ENCODE measurements at regions not wholly inside any gene's neighbourhood (a gene's known extent, or its start where the extent isn't known, plus 50 kb on each side); places are given as distances from the start of the nearest gene placed in this dataset.

- Histone ChIP-seq H2BK120ac (replicated peaks; ENCODE audit: low read depth, low read length) (no peak overlapping the region), H3K27ac (ENCODE audit: low read depth, low read length) (no peak overlapping the region), H2AK5ac (ENCODE audit: low read depth, low read length) (no peak overlapping the region), H2BK20ac (ENCODE audit: low read length) (no peak overlapping the region), H3K9me3 (ENCODE audit: insufficient read depth in 2 of 2, low read depth in 1 of 2, low read length in 1 of 2) (no peaks in the 10 kb centered on the region), H3K9ac (replicated peaks in 1 of 4; ENCODE audit: extremely low read depth in 1 of 4, low read depth in 3 of 4, low read length in 3 of 4) (no peak overlapping the region), H3K79me1 (ENCODE audit: low read depth, low read length) (no peaks in the 10 kb centered on the region), H3K36me3 (ENCODE audit: control insufficient read depth in 2 of 4, insufficient read depth in 4 of 4, low read length in 3 of 4) (no peaks in the 10 kb centered on the region), H3K4me3 (ENCODE audit: extremely low read depth in 1 of 4, insufficient read depth in 2 of 4, low read depth in 3 of 4, low read length in 4 of 4) (no peak overlapping the region), H3K27me3 (replicated peaks in 1 of 4; ENCODE audit: control insufficient read depth in 3 of 4, extremely low read depth in 1 of 4, insufficient read depth in 3 of 4, low read length in 3 of 4) (no peaks in the 10 kb centered on the region), H3K4ac (replicated peaks; ENCODE audit: insufficient read length, low read depth, low read length) (no peak overlapping the region), H2BK12ac (ENCODE audit: low read depth, low read length) (no peak overlapping the region), H3K14ac (ENCODE audit: insufficient read length) (no peak overlapping the region), H4K91ac (replicated peaks; ENCODE audit: insufficient read length, low read length) (no peak overlapping the region), H2BK5ac (ENCODE audit: low read depth, low read length) (no peak overlapping the region), H2BK15ac (ENCODE audit: low read length) (no peak overlapping the region), H3K56ac (replicated peaks; ENCODE audit: insufficient read length, low read depth, low read length) (no peak overlapping the region), H3K4me1 (replicated peaks in 1 of 4; ENCODE audit: control insufficient read depth in 3 of 4, insufficient read depth in 4 of 4, low read length in 3 of 4) (peaks cover 0 to 4% (median 1%) of the 10 kb centered on the region in 4 experiments; a peak in 2 of 7 replicates), H3K23ac (ENCODE audit: insufficient read length) (no peak overlapping the region), H4K20me1 (replicated peaks in 1 of 2; ENCODE audit: control insufficient read depth in 1 of 2, insufficient read depth in 2 of 2, low read length in 2 of 2) (no peaks in the 10 kb centered on the region), H3K23me2 (ENCODE audit: low read depth, low read length) (no peaks in the 10 kb centered on the region), H3K18ac (ENCODE audit: extremely low read depth, low read length) (no peak overlapping the region), H2AFZ (ENCODE audit: low read length) (no peak overlapping the region), H4K5ac (ENCODE audit: insufficient read length, low read depth, low read length) (no peak overlapping the region), H4K8ac (ENCODE audit: extremely low read depth, insufficient read depth, low read length) (no peak overlapping the region), H3K4me2 (ENCODE audit: insufficient read depth in 1 of 2, low read depth in 2 of 2, low read length in 2 of 2) (no peak overlapping the region), H3K79me2 (ENCODE audit: control insufficient read depth in 1 of 2, insufficient read depth in 2 of 2, low read length in 2 of 2) (no peaks in the 10 kb centered on the region)
- ChIA-PET POLR2A (ENCODE audit: partially characterized antibody) (no interaction called here), CTCF (ENCODE audit: partially characterized antibody) (interaction anchor here (0.9 to 2.3 kb wide), 2 partner anchors 8 to 42 kb away, joined by 3 to 14 read pairs; no protein-coding TSS in a partner anchor)
- FAIRE-seq = no peak
- DNase-seq (ENCODE audit: low read depth in 1 of 2, low spot score in 2 of 2) = no peak
- 94% methylated on average over 4 of the region's 4 CpGs; no CpG with 5 or more reads in 1 of the 2 experiments for WGBS, 2 experiments (ENCODE audit: extremely low coverage in 1 of 2, insufficient coverage in 1 of 2, insufficient read length in 1 of 2, insufficient replicate concordance in 2 of 2, low coverage in 1 of 2, low lambda C conversion rate in 2 of 2, missing lambda C conversion rate in 1 of 2)
- TF ChIP-seq POLR2A (IDR thresholded peaks at IDR 0.05; ENCODE audit: control extremely low read depth in 1 of 2, low read depth in 2 of 2, low read length in 2 of 2) = no peak
- no peak for TF ChIP-seq KDM5A (IDR thresholded peaks at IDR 0.05; ENCODE audit: low read length)
- no peak for TF ChIP-seq KDM4A (IDR thresholded peaks at IDR 0.05; ENCODE audit: low read depth, low read length, severe bottlenecking)
- no peak for TF ChIP-seq CEBPB (IDR thresholded peaks at IDR 0.05; ENCODE audit: low read depth, low read length)
Observed at GRCh38 chr10:59537501-59537900, 172.1 kb downstream of the SLC16A9 start.
